Fibroblast of mammary gland (primary cell): ENCODE measurements at regions not wholly inside any gene's neighbourhood (a gene's known extent, or its start where the extent isn't known, plus 50 kb on each side); places are given as distances from the start of the nearest gene placed in this dataset.

ENCODE experiments used
- DNase-seq: peaks from one replicate; pipeline ENCODE4 v3.0.0-alpha.2; 2010; ENCODE audit warnings: low read depth
- H3K4me3 ChIP-seq: 2 replicates; pipeline ENCODE4 v1.5.1; 2011; ENCODE audit warnings: low read depth, mild to moderate bottlenecking, low read length, moderate library complexity; ENCODE audit not compliant: control insufficient read depth
- TF ChIP-seq, protein P1 (sequence below): conservative IDR thresholded peaks from 2 replicates; pipeline ENCODE4 v1.5.1; 2011; ENCODE audit warnings: low read depth, low read length, inconsistent platforms; ENCODE audit not compliant: control insufficient read depth, insufficient read depth

DNA sequence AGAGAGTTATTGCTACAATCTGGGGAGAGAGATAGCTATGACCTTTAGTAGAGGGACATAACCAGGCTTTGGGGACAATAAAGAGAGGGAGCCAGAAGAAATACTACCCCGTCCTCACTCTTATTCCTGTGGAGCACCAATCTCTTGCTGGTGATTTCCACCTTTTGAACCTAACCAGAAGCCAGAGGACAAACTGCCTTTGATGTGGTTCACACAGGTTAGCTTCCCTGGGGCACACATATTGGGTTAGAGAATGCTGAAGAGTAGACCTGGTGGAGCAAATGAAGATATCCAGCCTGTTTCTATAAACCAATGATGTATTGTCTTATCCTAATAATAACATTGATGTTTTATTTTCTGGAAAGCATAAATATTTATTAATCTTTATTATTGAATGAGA, 399.3 kb downstream of the HTR7 start:
- TF ChIP-seq, protein P1, sequence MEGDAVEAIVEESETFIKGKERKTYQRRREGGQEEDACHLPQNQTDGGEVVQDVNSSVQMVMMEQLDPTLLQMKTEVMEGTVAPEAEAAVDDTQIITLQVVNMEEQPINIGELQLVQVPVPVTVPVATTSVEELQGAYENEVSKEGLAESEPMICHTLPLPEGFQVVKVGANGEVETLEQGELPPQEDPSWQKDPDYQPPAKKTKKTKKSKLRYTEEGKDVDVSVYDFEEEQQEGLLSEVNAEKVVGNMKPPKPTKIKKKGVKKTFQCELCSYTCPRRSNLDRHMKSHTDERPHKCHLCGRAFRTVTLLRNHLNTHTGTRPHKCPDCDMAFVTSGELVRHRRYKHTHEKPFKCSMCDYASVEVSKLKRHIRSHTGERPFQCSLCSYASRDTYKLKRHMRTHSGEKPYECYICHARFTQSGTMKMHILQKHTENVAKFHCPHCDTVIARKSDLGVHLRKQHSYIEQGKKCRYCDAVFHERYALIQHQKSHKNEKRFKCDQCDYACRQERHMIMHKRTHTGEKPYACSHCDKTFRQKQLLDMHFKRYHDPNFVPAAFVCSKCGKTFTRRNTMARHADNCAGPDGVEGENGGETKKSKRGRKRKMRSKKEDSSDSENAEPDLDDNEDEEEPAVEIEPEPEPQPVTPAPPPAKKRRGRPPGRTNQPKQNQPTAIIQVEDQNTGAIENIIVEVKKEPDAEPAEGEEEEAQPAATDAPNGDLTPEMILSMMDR = no peak
- no peak overlapping the region for H3K4me3 ChIP-seq
- no peak for DNase-seq

GRCh38 chr10:90461437-90462155, 396.2 kb downstream of the HTR7 start:
- DNase-seq = peak; percentile 14
- H3K4me3 ChIP-seq = no peak overlapping the region
- TF ChIP-seq, protein P1 = no peak

DNA sequence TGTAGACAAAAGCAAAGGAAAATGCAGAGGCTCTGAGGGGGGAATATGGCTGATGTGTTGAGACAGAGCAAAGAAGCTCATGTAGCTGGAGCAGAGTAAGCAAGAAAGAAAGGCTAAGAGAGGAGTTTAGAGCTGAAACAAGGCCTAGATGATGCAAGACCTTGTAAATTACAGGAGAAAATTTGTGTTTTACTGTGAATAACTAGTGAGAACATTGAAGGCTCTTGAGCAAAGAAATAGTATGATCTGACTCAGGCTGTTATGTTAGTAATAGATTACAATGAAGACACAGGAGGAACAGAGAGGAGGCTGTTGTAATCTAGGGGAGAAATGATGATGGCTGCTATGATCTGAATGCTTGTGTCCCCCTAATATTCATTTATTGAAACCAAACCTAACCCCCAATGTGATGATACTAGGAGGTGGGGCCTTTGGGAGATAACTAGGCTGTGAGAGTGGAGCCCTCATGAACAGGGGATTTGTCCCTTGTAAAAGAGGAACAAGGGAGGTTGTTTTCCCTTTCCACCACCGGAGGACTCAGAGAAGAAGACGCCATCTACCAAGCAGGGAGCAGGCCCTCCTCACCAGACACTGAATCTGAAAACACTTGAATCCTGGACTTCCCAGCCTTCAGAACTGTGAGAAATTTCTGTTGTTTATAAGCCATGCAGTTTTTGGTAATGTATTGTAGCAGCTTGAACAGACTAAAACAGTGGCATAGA, 394.9 kb downstream of the HTR7 start:
- H3K4me3 ChIP-seq = no peak overlapping the region
- TF ChIP-seq, protein P1 = no peak
- DNase-seq = peak; percentile 14

DNA sequence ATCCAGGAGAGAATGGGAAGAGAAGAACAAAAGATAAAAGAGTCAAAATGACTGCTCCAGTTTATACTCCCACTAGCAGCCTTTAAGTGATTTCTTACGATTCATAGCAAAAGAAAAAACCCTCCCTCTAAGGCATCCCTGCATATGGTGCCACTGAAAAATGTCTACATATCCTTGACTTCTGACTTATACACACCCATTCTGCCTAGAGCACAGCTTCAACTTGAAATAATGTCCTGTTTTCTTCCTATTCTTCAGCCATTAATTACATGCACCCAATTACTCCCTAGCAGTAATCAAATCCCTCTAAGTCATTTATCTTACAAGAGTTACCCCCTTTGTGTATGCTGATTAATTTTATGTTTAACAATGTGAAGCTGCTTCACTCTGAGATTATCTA, 393.5 kb downstream of the HTR7 start:
- TF ChIP-seq, protein P1 = no peak
- no peak for DNase-seq
- H3K4me3 ChIP-seq = no peak overlapping the region

- no peak overlapping the region for H3K4me3 ChIP-seq
- TF ChIP-seq, protein P1 = no peak
- no peak for DNase-seq
Observed at GRCh38 chr10:90470966-90471365, 386.9 kb downstream of the HTR7 start.

GRCh38 chr10:90480466-90480865, 377.4 kb downstream of the HTR7 start:
- TF ChIP-seq, protein P1 = no peak
- no peak for DNase-seq
- no peak overlapping the region for H3K4me3 ChIP-seq
